A673 (cell line): ENCODE measurements at regions not wholly inside any gene's neighbourhood (a gene's known extent, or its start where the extent isn't known, plus 50 kb on each side); places are given as distances from the start of the nearest gene placed in this dataset.

Source experiments
- BruUV-seq: library from RNA; stranded (reverse); fragments of 400-500 nt; replicated peaks from 2 replicates; lab custom pipeline; 2021; lab: Mats Ljungman, UMichigan
- CTCF ChIA-PET: fragments of 300-600 bp; sonication (Branson Sonifier 250); formaldehyde crosslinking; loops from one replicate; lab custom pipeline; 2022; ENCODE audit warnings: antibody characterized with exemption; lab: Charles Lee
- POLR2A ChIA-PET: fragments of 300-600 bp; sonication (Branson Sonifier 250); formaldehyde crosslinking; loops from one replicate; lab custom pipeline; 2022; ENCODE audit warnings: antibody characterized with exemption; ENCODE audit not compliant: low non-redundant PET; lab: Charles Lee
- DNase-seq: peaks from one replicate; pipeline ENCODE4 v3.0.0-alpha.2; 2015; ENCODE audit warnings: low spot score
- H3K27ac ChIP-seq: fragments of 200-600 bp; sonication (generic); 2 replicates; pipeline ENCODE4 v1.5.1; 2016; ENCODE audit warnings: mixed run types, low read depth, mild to moderate bottlenecking, mixed read lengths, antibody characterized with exemption, low read length; ENCODE audit not compliant: poor library complexity, severe bottlenecking
- H3K27me3 ChIP-seq: fragments of 200-600 bp; sonication (generic); replicated peaks from 2 replicates; pipeline ENCODE4 v1.6.1; 2017; ENCODE audit warnings: mixed run types, low read depth, mild to moderate bottlenecking, mixed read lengths, antibody characterized with exemption, low read length; ENCODE audit not compliant: insufficient read depth, poor library complexity
- H3K36me3 ChIP-seq: fragments of 200-600 bp; sonication (generic); 2 replicates; pipeline ENCODE4 v1.6.1; 2016; ENCODE audit warnings: mixed run types, mild to moderate bottlenecking, mixed read lengths, antibody characterized with exemption, low read length; ENCODE audit not compliant: insufficient read depth, poor library complexity, severe bottlenecking
- H3K4me1 ChIP-seq: fragments of 200-600 bp; sonication (generic); 2 replicates; pipeline ENCODE4 v1.6.1; 2017; ENCODE audit warnings: mixed run types, mild to moderate bottlenecking, mixed read lengths, antibody characterized with exemption, low read length; ENCODE audit not compliant: insufficient read depth, poor library complexity, severe bottlenecking
- H3K4me3 ChIP-seq: fragments of 200-600 bp; sonication (generic); 2 replicates; pipeline ENCODE4 v1.5.1; 2016; ENCODE audit warnings: low read depth, mixed run types, mild to moderate bottlenecking, mixed read lengths, low read length; ENCODE audit not compliant: poor library complexity, severe bottlenecking
- H3K9me3 ChIP-seq: fragments of 200-600 bp; sonication (generic); 2 replicates; pipeline ENCODE4 v1.6.1; 2016; ENCODE audit warnings: mixed run types, low read depth, mild to moderate bottlenecking, mixed read lengths, antibody characterized with exemption, low read length; ENCODE audit not compliant: poor library complexity, severe bottlenecking
- EZH2 ChIP-seq: fragments of 200-600 bp; sonication (generic); IDR thresholded peaks from 2 replicates; pipeline ENCODE4 v1.6.1; 2017; ENCODE audit warnings: borderline replicate concordance, low read depth, mild to moderate bottlenecking, mixed read lengths, antibody characterized with exemption, low read length; ENCODE audit not compliant: poor library complexity, severe bottlenecking
- intact Hi-C: fragments of 100-400 bp; cut with micrococcal nuclease; formaldehyde crosslinking; loops from one replicate; pipeline ENCODE4 v1.10.0; 2022; ENCODE audit not compliant: unreplicated experiment
- TF ChIP-seq, protein P1 (sequence below): fragments of 300-800, 200-600 bp; sonication (generic); conservative IDR thresholded peaks from 2 replicates; pipeline ENCODE4 v1.5.1; 2017; ENCODE audit warnings: low read depth, mild to moderate bottlenecking, antibody characterized with exemption, low read length, moderate library complexity, mixed read lengths

GRCh38 chr18:41538751-41539150 lies 416.3 kb upstream of the PIK3C3 start:
- no peaks in the 10 kb centered on the region for H3K36me3 ChIP-seq
- no peak overlapping the region for H3K4me3 ChIP-seq
- no peak overlapping the region for H3K27ac ChIP-seq
- TF ChIP-seq EZH2: no peak
- TF ChIP-seq, protein P1, sequence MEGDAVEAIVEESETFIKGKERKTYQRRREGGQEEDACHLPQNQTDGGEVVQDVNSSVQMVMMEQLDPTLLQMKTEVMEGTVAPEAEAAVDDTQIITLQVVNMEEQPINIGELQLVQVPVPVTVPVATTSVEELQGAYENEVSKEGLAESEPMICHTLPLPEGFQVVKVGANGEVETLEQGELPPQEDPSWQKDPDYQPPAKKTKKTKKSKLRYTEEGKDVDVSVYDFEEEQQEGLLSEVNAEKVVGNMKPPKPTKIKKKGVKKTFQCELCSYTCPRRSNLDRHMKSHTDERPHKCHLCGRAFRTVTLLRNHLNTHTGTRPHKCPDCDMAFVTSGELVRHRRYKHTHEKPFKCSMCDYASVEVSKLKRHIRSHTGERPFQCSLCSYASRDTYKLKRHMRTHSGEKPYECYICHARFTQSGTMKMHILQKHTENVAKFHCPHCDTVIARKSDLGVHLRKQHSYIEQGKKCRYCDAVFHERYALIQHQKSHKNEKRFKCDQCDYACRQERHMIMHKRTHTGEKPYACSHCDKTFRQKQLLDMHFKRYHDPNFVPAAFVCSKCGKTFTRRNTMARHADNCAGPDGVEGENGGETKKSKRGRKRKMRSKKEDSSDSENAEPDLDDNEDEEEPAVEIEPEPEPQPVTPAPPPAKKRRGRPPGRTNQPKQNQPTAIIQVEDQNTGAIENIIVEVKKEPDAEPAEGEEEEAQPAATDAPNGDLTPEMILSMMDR: no peak
- intact Hi-C loops: no loop called here
- H3K4me1 ChIP-seq: no peaks in the 10 kb centered on the region
- H3K27me3 ChIP-seq: no peaks in the 10 kb centered on the region
- CTCF ChIA-PET: no interaction called here
- POLR2A ChIA-PET: no interaction called here
- no peak for DNase-seq
- H3K9me3 ChIP-seq: no peaks in the 10 kb centered on the region
- BruUV-seq: no TSS peak

GRCh38 chr18:41537666-41538065 lies 417.4 kb upstream of the PIK3C3 start:
- TF ChIP-seq EZH2: no peak
- TF ChIP-seq, protein P1: no peak
- CTCF ChIA-PET: no interaction called here
- Histone ChIP-seq H3K9me3 (no peaks in the 10 kb centered on the region), H3K4me3 (no peak overlapping the region), H3K27me3 (no peaks in the 10 kb centered on the region), H3K36me3 (no peaks in the 10 kb centered on the region), H3K27ac (no peak overlapping the region), H3K4me1 (no peaks in the 10 kb centered on the region)
- intact Hi-C loops: no loop called here
- no peak for DNase-seq
- no TSS peak for BruUV-seq
- POLR2A ChIA-PET: no interaction called here

- ChIA-PET CTCF (interaction anchor here (1.0 kb wide), 1 partner anchor 10 kb away, joined by 4 read pairs; no protein-coding TSS in a partner anchor), POLR2A (no interaction called here)
- DNase-seq: peak; percentile 43
- H3K36me3 ChIP-seq: no peaks in the 10 kb centered on the region
- no peak overlapping the region for H3K27ac ChIP-seq
- TF ChIP-seq EZH2: no peak
- TF ChIP-seq, protein P1: peak; percentile 44
- H3K9me3 ChIP-seq: no peaks in the 10 kb centered on the region
- no peaks in the 10 kb centered on the region for H3K4me1 ChIP-seq
- H3K27me3 ChIP-seq: no peaks in the 10 kb centered on the region
- intact Hi-C loops: no loop called here
- no peak overlapping the region for H3K4me3 ChIP-seq
- no TSS peak for BruUV-seq
Measured at GRCh38 chr18:41532344-41533086, 422.5 kb upstream of the PIK3C3 start.
